OCI-LY1 (cell line): ENCODE measurements at regions not wholly inside any gene's neighbourhood (a gene's known extent, or its start where the extent isn't known, plus 50 kb on each side); places are given as distances from the start of the nearest gene placed in this dataset.

ENCODE experiments used
- CTCF ChIP-seq: fragments of 200-600 bp; sonication (generic), shearing (Covaris generic); IDR thresholded peaks from 2 replicates; pipeline ENCODE4 v1.5.1; 2017; ENCODE audit warnings: mild to moderate bottlenecking, antibody characterized with exemption, low read length, moderate library complexity, mixed read lengths
- EZH2 ChIP-seq: fragments of 200-600 bp; sonication (generic), shearing (Covaris generic); IDR thresholded peaks from 2 replicates; pipeline ENCODE4 v1.8.0; 2017; ENCODE audit warnings: borderline replicate concordance, mixed run types, mild to moderate bottlenecking, antibody characterized with exemption, low read length, moderate library complexity, mixed read lengths

GRCh38 chr1:4463631-4464030, 190.8 kb upstream of the AJAP1 start:
- TF ChIP-seq CTCF (no peak), EZH2 (no peak)
